Gastrocnemius medialis (tissue), 4 donors: ENCODE measurements at regions not wholly inside any gene's neighbourhood (a gene's known extent, or its start where the extent isn't known, plus 50 kb on each side); places are given as distances from the start of the nearest gene placed in this dataset.

Experiments used
- ATAC-seq, 2 donors: fragments of 150-250 bp; one replicate each; pipeline ENCODE4 v1.9.1; 2016
- DNase-seq, 2 donors: peaks; one replicate each; pipeline ENCODE4 v3.0.0-alpha.2; 2019
- H3K27ac ChIP-seq, 4 donors: fragments of 200-600 bp; sonication (generic); 1 replicate in 1 of 4; 2 replicates in 3 of 4; pipeline ENCODE4 v1.5.1; 2016 to 2018; ENCODE audit warnings: mild to moderate bottlenecking in 2 of 4, moderate library complexity in 1 of 4
- H3K27me3 ChIP-seq, 3 donors: fragments of 200-600 bp; sonication (generic) in 2 of 3; 1 replicate in 1 of 3; 2 replicates in 2 of 3; pipeline versions ENCODE4 v1.5.1 to v1.6.0; 2016 to 2019; ENCODE audit warnings: mild to moderate bottlenecking in 1 of 3, moderate library complexity in 1 of 3
- H3K36me3 ChIP-seq, 2 donors: fragments of 200-600 bp; sonication (generic) in 1 of 2; one replicate each; pipeline ENCODE4 v1.5.1; 2017 to 2018
- H3K4me1 ChIP-seq, 2 donors: fragments of 200-600 bp; sonication (generic) in 1 of 2; one replicate each; pipeline ENCODE4 v1.5.1; 2016 to 2017; ENCODE audit warnings: mild to moderate bottlenecking in 2 of 2
- H3K4me3 ChIP-seq, 4 donors: fragments of 200-600 bp; sonication (generic) in 3 of 4; 1 replicate in 1 of 4; 2 replicates in 3 of 4; pipeline ENCODE4 v1.5.1; 2016 to 2019; ENCODE audit warnings: mild to moderate bottlenecking in 2 of 4
- H3K9me3 ChIP-seq, 3 donors: fragments of 200-600 bp; sonication (generic) in 2 of 3; 1 replicate in 1 of 3; 2 replicates in 2 of 3; pipeline ENCODE4 v1.5.1; 2016 to 2019
- POLR2A ChIP-seq, 2 donors: fragments of 450-650 bp; IDR thresholded peaks; one replicate each; pipeline ENCODE4 v1.6.1; 2017; ENCODE audit warnings: antibody characterized with exemption in 2 of 2, mild to moderate bottlenecking in 2 of 2, moderate library complexity in 2 of 2
- in situ Hi-C, 4 donors: fragments of 200-750 bp; cut with MboI; loops; one replicate each; pipeline versions ENCODE4 v1.15.0 to v1.8.0; 2017; ENCODE audit warnings: low sequenced_read_pairs in 4 of 4
- intact Hi-C: fragments of 100-400 bp; cut with DNase I; formaldehyde crosslinking; loops from one replicate; pipeline ENCODE4 v1.15.1; 2023; ENCODE audit warnings: low total_unique reads
- TF ChIP-seq, protein P1 (sequence below), 5 experiments: fragments of 450-650 bp in 3 of 5; fragments of 200-600 bp in 2 of 5; sonication (generic) in 2 of 5; IDR thresholded peaks in 4 of 5; conservative IDR thresholded peaks in 1 of 5; 1 replicate in 4 of 5; 2 replicates in 1 of 5; pipeline ENCODE4 v1.5.1; 2016 to 2019; ENCODE audit warnings: antibody characterized with exemption in 5 of 5, mild to moderate bottlenecking in 3 of 5, moderate library complexity in 3 of 5

DNA sequence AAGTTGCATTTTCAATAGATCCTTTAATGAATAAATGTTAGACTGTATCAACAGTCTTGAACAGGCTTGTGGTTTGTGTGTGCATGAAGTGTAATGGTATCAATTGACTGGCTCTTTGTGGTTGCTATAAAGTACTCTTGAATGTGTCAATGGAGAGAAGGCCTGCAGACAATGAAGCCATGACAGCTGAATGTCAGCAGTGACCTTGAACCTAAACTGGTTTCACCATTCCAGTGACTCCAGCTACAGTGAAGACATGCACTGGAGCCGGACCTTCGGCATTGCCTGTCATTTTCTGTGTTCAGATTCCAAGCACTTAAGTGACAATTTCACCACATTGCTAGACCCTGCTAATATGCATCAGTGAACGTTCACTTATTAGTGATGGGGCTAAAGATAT is 276.0 kb upstream of the TMEM161B start:
- TF ChIP-seq, protein P1, sequence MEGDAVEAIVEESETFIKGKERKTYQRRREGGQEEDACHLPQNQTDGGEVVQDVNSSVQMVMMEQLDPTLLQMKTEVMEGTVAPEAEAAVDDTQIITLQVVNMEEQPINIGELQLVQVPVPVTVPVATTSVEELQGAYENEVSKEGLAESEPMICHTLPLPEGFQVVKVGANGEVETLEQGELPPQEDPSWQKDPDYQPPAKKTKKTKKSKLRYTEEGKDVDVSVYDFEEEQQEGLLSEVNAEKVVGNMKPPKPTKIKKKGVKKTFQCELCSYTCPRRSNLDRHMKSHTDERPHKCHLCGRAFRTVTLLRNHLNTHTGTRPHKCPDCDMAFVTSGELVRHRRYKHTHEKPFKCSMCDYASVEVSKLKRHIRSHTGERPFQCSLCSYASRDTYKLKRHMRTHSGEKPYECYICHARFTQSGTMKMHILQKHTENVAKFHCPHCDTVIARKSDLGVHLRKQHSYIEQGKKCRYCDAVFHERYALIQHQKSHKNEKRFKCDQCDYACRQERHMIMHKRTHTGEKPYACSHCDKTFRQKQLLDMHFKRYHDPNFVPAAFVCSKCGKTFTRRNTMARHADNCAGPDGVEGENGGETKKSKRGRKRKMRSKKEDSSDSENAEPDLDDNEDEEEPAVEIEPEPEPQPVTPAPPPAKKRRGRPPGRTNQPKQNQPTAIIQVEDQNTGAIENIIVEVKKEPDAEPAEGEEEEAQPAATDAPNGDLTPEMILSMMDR (IDR thresholded peaks at IDR 0.05 in 4 of 5, conservative IDR thresholded peaks at IDR 0.05 in 1 of 5): no peak
- no peak for TF ChIP-seq POLR2A (IDR thresholded peaks at IDR 0.05)
- ATAC-seq (no peak), DNase-seq (no peak)
- Histone ChIP-seq H3K4me3 (no peak overlapping the region), H3K27me3 (no peaks in the 10 kb centered on the region), H3K36me3 (no peaks in the 10 kb centered on the region), H3K4me1 (no peaks in the 10 kb centered on the region), H3K27ac (no peak overlapping the region), H3K9me3 (no peaks in the 10 kb centered on the region)
- intact Hi-C loops (no loop called here), in situ Hi-C loops (no loop called here)

DNA sequence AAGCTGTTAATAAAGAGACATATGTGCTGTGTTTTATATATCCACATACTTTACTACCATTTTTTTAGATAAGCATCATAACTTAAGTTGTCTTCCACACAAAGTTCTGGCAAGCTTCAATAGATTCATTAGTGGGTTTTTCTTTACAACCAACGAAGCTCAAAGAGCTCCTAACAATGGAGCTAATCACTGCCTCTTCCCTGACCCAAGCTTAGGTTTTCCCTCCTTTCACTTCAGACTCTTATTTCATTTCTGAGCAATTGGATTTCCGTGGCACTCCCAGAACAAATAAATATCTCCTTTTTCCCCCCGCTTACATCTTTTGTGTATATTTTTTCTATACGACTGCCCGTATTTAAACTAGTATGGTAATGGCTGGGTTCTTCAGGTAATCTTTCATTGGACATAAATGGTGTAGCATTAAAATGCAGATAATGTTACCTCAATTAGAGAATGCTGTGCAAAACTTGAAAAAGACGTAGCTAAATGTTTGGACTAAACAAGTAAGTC is 275.5 kb upstream of the TMEM161B start:
- Histone ChIP-seq H3K36me3 (no peaks in the 10 kb centered on the region), H3K9me3 (no peaks in the 10 kb centered on the region), H3K27ac (no peak overlapping the region), H3K27me3 (no peaks in the 10 kb centered on the region), H3K4me3 (no peak overlapping the region), H3K4me1 (no peaks in the 10 kb centered on the region)
- DNase-seq: no peak
- in situ Hi-C loops (no loop called here), intact Hi-C loops (no loop called here)
- no peak for ATAC-seq
- TF ChIP-seq POLR2A (IDR thresholded peaks at IDR 0.05): no peak
- TF ChIP-seq, protein P1 (IDR thresholded peaks at IDR 0.05 in 4 of 5, conservative IDR thresholded peaks at IDR 0.05 in 1 of 5): no peak

DNA sequence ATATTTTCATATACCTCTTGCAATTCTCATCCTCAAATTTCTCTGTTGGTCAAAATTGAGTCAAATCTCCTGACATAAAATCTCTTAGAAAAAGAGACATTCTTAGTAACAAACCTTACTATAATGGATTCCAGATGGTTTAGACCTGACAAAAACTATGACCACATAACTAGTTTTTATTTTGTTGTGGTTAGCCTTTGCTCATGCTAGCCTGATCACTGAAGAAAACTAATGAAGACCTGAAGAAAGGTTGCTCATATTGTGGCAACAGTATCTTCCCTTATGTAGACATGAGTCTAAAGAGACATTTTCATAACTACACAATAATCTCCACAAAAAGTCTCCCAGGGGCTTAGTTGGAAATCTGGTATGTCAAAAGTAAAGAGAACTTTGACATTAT is 274.1 kb upstream of the TMEM161B start:
- Histone ChIP-seq H3K36me3 (no peaks in the 10 kb centered on the region), H3K27me3 (no peaks in the 10 kb centered on the region), H3K4me3 (no peak overlapping the region), H3K4me1 (no peaks in the 10 kb centered on the region), H3K27ac (no peak overlapping the region), H3K9me3 (no peaks in the 10 kb centered on the region)
- in situ Hi-C loops (no loop called here), intact Hi-C loops (no loop called here)
- ATAC-seq (no peak), DNase-seq (no peak)
- TF ChIP-seq, protein P1 (IDR thresholded peaks at IDR 0.05 in 4 of 5, conservative IDR thresholded peaks at IDR 0.05 in 1 of 5): no peak
- no peak for TF ChIP-seq POLR2A (IDR thresholded peaks at IDR 0.05)

DNA sequence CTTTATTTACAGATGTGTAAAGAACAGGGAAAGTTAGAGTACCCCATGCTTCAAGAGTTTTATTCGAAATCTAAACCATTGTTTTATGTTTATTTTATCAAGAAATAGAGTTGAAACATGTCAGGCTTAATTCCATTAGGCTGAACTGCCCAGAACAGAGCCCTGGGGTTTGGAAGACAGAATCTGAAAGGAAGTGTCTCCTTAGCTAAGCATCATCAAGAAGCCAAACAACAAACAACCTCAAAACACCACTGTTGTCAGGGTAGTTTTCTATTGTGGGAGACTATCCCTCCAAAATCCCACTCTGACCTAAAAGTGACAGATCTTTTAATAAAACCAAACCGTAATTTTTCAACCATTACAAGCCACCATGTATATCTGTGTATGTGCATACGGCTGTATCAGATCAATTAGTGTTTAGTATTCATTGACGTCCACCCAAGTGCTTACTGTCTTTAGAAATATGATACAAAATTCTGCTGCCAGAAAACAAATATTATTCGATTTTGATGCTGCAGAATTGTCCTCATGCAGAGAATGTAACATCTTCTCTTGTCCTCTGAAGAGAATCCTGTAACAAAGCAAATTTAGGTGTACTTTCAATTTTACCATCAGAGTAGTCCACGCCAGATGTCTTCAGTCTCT is 271.9 kb upstream of the TMEM161B start:
- intact Hi-C loops: no loop called here
- no peaks in the 10 kb centered on the region for H3K27me3 ChIP-seq
- H3K4me3 ChIP-seq: no peak overlapping the region
- in situ Hi-C loops: no loop called here
- DNase-seq (no peak), ATAC-seq (no peak)
- no peaks in the 10 kb centered on the region for H3K36me3 ChIP-seq
- H3K27ac ChIP-seq: no peak overlapping the region
- H3K9me3 ChIP-seq: no peaks in the 10 kb centered on the region
- H3K4me1 ChIP-seq: no peaks in the 10 kb centered on the region
- TF ChIP-seq POLR2A (IDR thresholded peaks at IDR 0.05): no peak
- TF ChIP-seq, protein P1 (IDR thresholded peaks at IDR 0.05 in 4 of 5, conservative IDR thresholded peaks at IDR 0.05 in 1 of 5): no peak
